Spleen (tissue), 11 donors: ENCODE measurements at regions not wholly inside any gene's neighbourhood (a gene's known extent, or its start where the extent isn't known, plus 50 kb on each side); places are given as distances from the start of the nearest gene placed in this dataset.

Experiments used
- DNase-seq: peaks from one replicate; pipeline ENCODE4 v3.0.0-alpha.2; 2020
- H3K27ac ChIP-seq, 8 donors: fragments of 200-600 bp; sonication (generic) in 7 of 8; 1 replicate in 4 of 8; 2 replicates in 4 of 8; pipeline versions ENCODE4 v1.5.0 to v1.8.0; 2016 to 2021; ENCODE audit warnings: inconsistent platforms in 4 of 8, mild to moderate bottlenecking in 4 of 8, moderate library complexity in 1 of 8
- H3K27me3 ChIP-seq, 7 donors: fragments of 200-600 bp; sonication (generic) in 6 of 7; replicated peaks in 1 of 7; 1 replicate in 4 of 7; 2 replicates in 3 of 7; pipeline versions ENCODE4 v1.5.0 to v1.8.0; 2016 to 2021; ENCODE audit warnings: inconsistent platforms in 3 of 7, mild to moderate bottlenecking in 1 of 7
- H3K36me3 ChIP-seq, 6 donors: fragments of 200-600 bp; sonication (generic) in 5 of 6; 1 replicate in 4 of 6; 2 replicates in 2 of 6; pipeline versions ENCODE4 v1.5.0 to v1.8.0; 2016 to 2021; ENCODE audit warnings: inconsistent platforms in 2 of 6
- H3K4me1 ChIP-seq, 6 donors: fragments of 200-600 bp; sonication (generic) in 5 of 6; 1 replicate in 3 of 6; 2 replicates in 3 of 6; pipeline versions ENCODE4 v1.5.0 to v1.8.0; 2016 to 2021; ENCODE audit warnings: inconsistent platforms in 3 of 6
- H3K4me3 ChIP-seq, 8 donors: fragments of 200-600 bp; sonication (generic) in 7 of 8; 1 replicate in 4 of 8; 2 replicates in 4 of 8; pipeline versions ENCODE4 v1.5.0 to v1.8.0; 2016 to 2021; ENCODE audit warnings: inconsistent platforms in 4 of 8, mild to moderate bottlenecking in 4 of 8, moderate library complexity in 2 of 8
- H3K9me3 ChIP-seq, 8 donors: fragments of 200-600 bp; sonication (generic) in 7 of 8; 1 replicate in 4 of 8; 2 replicates in 4 of 8; pipeline versions ENCODE4 v1.5.0 to v1.8.0; 2016 to 2021; ENCODE audit warnings: inconsistent platforms in 4 of 8
- POLR2A ChIP-seq, 3 donors: fragments of 450-650 bp; IDR thresholded peaks; one replicate each; pipeline ENCODE4 v1.5.1; 2017; ENCODE audit warnings: antibody characterized with exemption in 3 of 3, mild to moderate bottlenecking in 1 of 3
- POLR2AphosphoS5 ChIP-seq, 3 donors: sonication (generic); formaldehyde crosslinking; IDR thresholded peaks; one replicate each; pipeline ENCODE4 v1.5.1; 2017; ENCODE audit warnings: antibody characterized with exemption in 3 of 3
- WGBS, 5 donors: extraction: QIAGEN DNeasy Blood & Tissue Kit in 3 of 5; methylation state at CpG; one replicate each; pipeline versions ENCODE4 v1.1.5 to v1.1.7; 2013 to 2018; 5-methylcytosine and 5-hydroxymethylcytosine counted together
- intact Hi-C: fragments of 100-400 bp; cut with DNase I; formaldehyde crosslinking; loops from one replicate; pipeline ENCODE4 v1.15.0; 2023; ENCODE audit warnings: low total_unique reads
- TF ChIP-seq, protein P1 (sequence below), 11 experiments: fragments of 200-600 bp in 7 of 11; fragments of 450-650 bp in 4 of 11; sonication (generic) in 4 of 11; IDR thresholded peaks in 8 of 11; conservative IDR thresholded peaks in 3 of 11; 1 replicate in 7 of 11; 2 replicates in 4 of 11; pipeline versions ENCODE4 v1.4.0 to v1.8.0; 2016 to 2021; ENCODE audit warnings: antibody characterized with exemption in 11 of 11, inconsistent platforms in 4 of 11, mild to moderate bottlenecking in 1 of 11
- donor health status: healthy with polysubstance abuse.
- donor health status: DM: no; HTN: no; CAD: no; lungs with moderate emphysema.
- donor health status: DM: no; HTN: no; CAD: no.
- donor health status: Bipolar disorder and iron deficiency.
- donor health status: healthy.
- donor health status: DM: no; HTN: no; CAD: no.
- donor health status: DM: yes; HTN: yes; CAD: no.

DNA sequence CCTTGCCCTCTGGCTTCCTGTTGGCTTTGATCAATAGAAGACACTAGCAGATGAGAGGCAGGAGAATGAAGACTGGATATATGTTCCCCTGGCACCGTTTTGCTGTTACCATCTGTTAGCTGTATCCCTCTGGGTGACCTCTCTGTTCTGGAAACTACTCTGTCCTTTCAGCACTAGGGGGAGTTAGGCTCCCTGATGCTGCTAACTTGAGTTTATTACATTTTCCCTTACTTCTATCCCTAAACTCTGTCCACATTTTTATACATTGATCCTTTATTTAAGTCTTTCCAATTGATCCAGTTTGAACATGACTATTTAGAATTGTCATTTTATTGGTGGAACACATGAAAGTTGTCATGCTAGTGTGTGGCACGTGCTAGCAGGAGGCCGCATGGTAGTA lies 1014.3 kb upstream of the CDH2 start:
- intact Hi-C loops = no loop called here
- WGBS, 5 donors = 72 to 87% (median 77%) methylated on average over 3 of the region's 3 CpGs

DNA sequence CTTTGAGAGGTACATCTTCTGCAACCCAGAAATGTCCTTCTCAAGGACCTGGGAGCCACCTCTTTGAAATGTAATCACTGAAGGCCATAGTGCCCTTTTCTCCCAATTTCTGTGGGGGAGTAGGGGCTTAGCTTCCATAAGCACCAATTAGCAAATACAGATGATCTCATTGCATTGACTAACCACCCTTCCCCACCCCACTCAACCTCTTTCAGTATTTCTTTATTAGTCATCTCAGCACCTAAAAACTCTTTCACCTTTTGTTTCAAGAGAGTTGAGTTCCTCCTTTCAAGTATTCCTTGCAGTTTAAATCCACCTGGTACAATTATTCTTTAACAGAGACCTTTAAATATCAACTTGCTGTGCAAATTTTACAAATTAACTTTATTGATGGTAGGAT lies 1011.8 kb upstream of the CDH2 start:
- no peaks in the 10 kb centered on the region for H3K9me3 ChIP-seq
- TF ChIP-seq, protein P1, sequence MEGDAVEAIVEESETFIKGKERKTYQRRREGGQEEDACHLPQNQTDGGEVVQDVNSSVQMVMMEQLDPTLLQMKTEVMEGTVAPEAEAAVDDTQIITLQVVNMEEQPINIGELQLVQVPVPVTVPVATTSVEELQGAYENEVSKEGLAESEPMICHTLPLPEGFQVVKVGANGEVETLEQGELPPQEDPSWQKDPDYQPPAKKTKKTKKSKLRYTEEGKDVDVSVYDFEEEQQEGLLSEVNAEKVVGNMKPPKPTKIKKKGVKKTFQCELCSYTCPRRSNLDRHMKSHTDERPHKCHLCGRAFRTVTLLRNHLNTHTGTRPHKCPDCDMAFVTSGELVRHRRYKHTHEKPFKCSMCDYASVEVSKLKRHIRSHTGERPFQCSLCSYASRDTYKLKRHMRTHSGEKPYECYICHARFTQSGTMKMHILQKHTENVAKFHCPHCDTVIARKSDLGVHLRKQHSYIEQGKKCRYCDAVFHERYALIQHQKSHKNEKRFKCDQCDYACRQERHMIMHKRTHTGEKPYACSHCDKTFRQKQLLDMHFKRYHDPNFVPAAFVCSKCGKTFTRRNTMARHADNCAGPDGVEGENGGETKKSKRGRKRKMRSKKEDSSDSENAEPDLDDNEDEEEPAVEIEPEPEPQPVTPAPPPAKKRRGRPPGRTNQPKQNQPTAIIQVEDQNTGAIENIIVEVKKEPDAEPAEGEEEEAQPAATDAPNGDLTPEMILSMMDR (IDR thresholded peaks at IDR 0.05 in 8 of 11, conservative IDR thresholded peaks at IDR 0.05 in 3 of 11) = no peak
- TF ChIP-seq POLR2A (IDR thresholded peaks at IDR 0.05) (no peak), POLR2AphosphoS5 (IDR thresholded peaks at IDR 0.05) (no peak)
- H3K4me1 ChIP-seq = no peaks in the 10 kb centered on the region
- no peaks in the 10 kb centered on the region for H3K27me3 ChIP-seq
- no peak overlapping the region for H3K27ac ChIP-seq
- intact Hi-C loops = no loop called here
- no peak overlapping the region for H3K4me3 ChIP-seq
- no peaks in the 10 kb centered on the region for H3K36me3 ChIP-seq
- no peak for DNase-seq

More for the DNA sequence above, 1014.3 kb upstream of the CDH2 start:
- H3K27me3 ChIP-seq = no peaks in the 10 kb centered on the region
- no peak overlapping the region for H3K27ac ChIP-seq
- no peak overlapping the region for H3K4me3 ChIP-seq
- no peak for DNase-seq
- TF ChIP-seq POLR2AphosphoS5 (IDR thresholded peaks at IDR 0.05) = no peak
- TF ChIP-seq, protein P1 (IDR thresholded peaks at IDR 0.05 in 8 of 11, conservative IDR thresholded peaks at IDR 0.05 in 3 of 11) = no peak
- TF ChIP-seq POLR2A (IDR thresholded peaks at IDR 0.05) = no peak
- no peaks in the 10 kb centered on the region for H3K36me3 ChIP-seq
- H3K9me3 ChIP-seq = no peaks in the 10 kb centered on the region
- H3K4me1 ChIP-seq = no peaks in the 10 kb centered on the region

DNA sequence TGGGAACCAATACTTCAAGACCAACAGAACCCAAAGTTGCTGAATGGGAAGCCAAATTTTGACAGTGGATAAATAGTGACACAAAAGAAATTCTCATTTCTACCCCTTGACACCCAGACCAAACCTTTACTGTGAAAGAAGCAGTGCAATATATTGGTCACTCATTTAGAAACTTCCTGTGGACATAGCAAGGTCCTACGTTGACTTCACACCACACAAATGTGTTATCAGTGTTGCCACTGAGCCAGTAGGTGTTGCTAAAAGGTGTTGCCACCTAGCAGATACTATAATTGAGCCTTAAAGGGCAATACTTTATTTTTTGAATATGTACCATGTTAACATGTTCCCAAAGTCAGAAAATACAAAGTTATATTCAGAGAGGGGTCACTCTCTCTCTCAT lies 1008.9 kb upstream of the CDH2 start:
- Histone ChIP-seq H3K27ac (no peak overlapping the region), H3K27me3 (no peaks in the 10 kb centered on the region), H3K36me3 (no peaks in the 10 kb centered on the region), H3K4me1 (no peaks in the 10 kb centered on the region), H3K9me3 (no peaks in the 10 kb centered on the region), H3K4me3 (no peak overlapping the region)
- TF ChIP-seq POLR2A (IDR thresholded peaks at IDR 0.05) = no peak
- TF ChIP-seq, protein P1 (IDR thresholded peaks at IDR 0.05 in 8 of 11, conservative IDR thresholded peaks at IDR 0.05 in 3 of 11) = no peak
- intact Hi-C loops = no loop called here
- DNase-seq = no peak
- WGBS, 5 donors = 55 to 66% (median 58%) methylated on average over 1 of the region's 1 CpG

DNA sequence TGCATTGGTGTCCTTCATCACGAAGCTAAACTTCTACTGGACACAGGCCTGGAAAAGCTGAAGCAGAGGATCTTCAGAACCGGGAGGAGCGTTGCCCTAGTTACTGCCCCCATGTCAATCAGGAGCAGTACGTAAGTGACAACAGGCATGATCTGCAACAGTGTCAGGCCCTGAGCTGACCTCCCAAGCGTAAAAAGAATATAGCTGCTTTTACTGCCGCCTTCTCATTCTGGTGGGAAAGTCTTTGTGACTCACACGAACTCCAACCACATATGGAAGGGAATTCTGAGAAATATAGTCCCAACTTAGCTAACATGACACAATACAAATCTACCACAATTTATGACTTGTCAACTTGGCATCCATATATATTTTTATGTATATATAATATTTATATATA lies 1007.7 kb upstream of the CDH2 start:
- no peaks in the 10 kb centered on the region for H3K27me3 ChIP-seq
- H3K36me3 ChIP-seq = no peaks in the 10 kb centered on the region
- H3K27ac ChIP-seq = no peak overlapping the region
- H3K4me1 ChIP-seq = no peaks in the 10 kb centered on the region
- no peak for DNase-seq
- TF ChIP-seq, protein P1 (IDR thresholded peaks at IDR 0.05 in 8 of 11, conservative IDR thresholded peaks at IDR 0.05 in 3 of 11) = no peak
- TF ChIP-seq POLR2A (IDR thresholded peaks at IDR 0.05) (no peak), POLR2AphosphoS5 (IDR thresholded peaks at IDR 0.05) (no peak)
- WGBS, 5 donors = 81 to 91% (median 84%) methylated on average over 7 of the region's 7 CpGs
- intact Hi-C loops = no loop called here
- no peak overlapping the region for H3K4me3 ChIP-seq
- H3K9me3 ChIP-seq = no peaks in the 10 kb centered on the region
